Inferior parietal cortex (tissue), 1 donor: ENCODE measurements at regions not wholly inside any gene's neighbourhood (a gene's known extent, or its start where the extent isn't known, plus 50 kb on each side); places are given as distances from the start of the nearest gene placed in this dataset.

ENCODE experiments used
- DNase-seq: peaks from one replicate; pipeline ENCODE4 v3.0.0-alpha.2; 2016; ENCODE audit errors: extremely low spot score

- no peak for DNase-seq
Observed at GRCh38 chr1:209454340-209454994, 129.0 kb upstream of the CAMK1G start.

DNA sequence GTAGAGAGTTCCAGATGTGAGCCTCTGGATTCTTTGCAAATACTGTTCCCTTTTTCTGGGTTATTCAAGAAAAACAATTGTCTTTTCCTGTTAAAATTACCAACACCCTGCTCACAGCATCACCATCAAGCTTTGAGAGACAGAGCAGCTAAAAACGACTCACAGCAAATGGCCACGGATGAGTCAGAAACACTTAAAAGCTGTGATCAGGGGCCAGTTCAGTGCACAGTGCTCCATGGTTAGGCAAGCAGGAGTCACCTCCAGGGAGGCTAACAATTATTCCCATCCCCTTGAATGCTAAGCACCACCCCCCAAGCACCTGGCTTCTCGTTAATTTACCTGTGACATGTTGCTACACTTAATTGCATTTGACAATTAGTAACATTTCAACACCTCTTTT lies 128.4 kb upstream of the CAMK1G start:
- DNase-seq: no peak

DNA sequence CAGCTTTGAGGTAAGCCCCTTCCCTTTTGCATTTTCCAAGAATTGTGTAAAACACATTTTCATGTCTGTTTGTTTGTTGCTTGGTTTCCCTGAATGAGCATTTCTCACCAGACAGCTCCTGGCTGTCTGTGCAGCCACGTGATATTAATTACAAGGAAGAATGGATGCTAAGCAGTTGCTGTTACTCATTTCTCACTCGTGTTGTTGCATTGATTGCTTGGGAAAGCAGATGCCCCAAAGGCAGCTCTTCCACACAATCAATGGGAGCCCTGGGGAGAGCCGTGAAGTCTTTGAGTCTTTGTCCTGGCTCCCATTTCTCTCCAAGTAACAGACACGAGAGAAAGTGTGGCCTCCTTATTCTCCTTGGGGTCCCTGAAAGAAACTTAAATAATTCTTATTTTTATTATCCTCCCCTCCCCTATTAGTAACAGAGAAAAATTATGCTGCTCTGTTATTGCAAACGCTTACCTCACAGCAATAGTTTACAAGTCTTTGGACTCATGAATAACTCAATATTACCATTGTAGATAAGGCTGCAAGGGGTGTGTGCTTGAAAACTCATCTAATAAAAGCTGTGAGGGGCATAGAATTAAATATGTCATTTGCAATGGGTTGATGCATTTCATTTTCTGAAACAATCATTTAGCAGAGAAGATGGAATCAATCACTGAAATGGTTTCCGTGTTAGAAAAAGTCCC lies 127.7 kb upstream of the CAMK1G start:
- DNase-seq: no peak

GRCh38 chr1:209456878-209457277 lies 126.6 kb upstream of the CAMK1G start:
- no peak for DNase-seq

DNA sequence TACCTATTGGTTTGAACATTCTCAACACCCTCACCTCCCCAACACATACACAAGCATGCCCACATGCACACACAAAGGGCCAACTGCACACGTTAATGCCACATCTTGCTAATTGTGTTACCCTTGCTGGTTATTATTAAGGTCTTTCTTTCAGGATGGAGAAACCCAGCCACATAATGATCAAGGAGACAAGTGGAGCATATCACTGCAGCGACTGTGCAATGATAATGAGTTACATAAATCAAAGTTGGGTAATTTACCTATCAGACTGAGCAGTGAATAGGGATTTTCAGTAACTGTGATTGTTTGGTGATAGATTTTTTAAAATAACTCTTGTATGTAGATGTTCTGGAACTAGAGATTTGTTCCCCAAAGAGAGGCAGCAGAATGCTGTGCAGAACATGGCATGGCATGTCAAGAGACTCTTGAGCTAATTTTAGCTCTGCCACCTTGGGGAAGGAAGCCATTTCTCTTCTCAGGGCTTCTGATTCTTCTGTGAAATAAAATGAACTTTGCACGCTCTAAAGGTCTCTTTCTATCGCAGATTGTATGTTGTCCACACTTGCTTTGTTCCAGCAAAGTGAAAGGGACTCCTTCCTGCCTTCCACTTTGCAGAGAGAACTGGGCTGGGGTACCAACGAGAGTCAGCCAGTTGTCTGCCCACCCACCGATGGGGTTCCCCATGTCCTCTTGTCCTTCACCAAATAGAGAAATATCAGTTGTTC lies 126.0 kb upstream of the CAMK1G start:
- DNase-seq: no peak

DNA sequence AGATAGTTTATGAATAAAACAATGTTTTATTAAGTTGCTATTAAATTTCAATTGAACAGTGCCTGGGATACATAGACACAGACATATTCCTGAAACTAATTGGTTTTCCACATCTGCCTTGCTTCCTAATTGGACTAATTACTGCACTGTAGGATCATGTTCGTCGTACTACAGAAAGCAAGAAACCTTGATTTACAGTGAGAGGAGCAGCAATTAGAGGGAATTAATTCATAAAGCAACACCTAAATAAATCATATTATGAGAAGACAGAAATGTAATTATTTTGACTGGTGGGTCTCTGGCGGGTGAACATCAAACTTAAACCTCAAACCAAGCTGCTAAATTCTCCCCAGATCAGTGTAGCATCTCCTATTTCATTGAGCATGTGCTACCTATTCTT lies 124.6 kb upstream of the CAMK1G start:
- no peak for DNase-seq

DNA sequence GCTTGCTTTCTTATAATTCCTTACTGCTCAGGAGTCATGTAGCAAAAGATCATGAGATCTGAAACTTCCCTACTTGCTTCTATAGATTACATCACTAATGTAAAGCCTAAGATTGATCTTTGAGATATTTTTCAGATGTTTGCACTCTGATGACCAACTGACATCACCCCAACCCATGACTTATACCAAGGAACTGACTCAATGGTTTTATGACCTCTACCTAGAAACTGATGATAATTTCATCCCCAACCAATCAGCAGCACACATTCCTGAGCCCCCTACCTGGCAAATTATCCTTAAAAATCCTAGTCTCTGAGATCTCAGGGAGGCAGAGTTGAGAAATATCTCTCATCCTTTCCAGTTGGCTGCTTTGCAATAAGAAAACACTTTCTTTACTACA lies 122.3 kb upstream of the CAMK1G start:
- no peak for DNase-seq

- DNase-seq: no peak
Observed at GRCh38 chr1:209462433-209462832, 121.1 kb upstream of the CAMK1G start.

DNA sequence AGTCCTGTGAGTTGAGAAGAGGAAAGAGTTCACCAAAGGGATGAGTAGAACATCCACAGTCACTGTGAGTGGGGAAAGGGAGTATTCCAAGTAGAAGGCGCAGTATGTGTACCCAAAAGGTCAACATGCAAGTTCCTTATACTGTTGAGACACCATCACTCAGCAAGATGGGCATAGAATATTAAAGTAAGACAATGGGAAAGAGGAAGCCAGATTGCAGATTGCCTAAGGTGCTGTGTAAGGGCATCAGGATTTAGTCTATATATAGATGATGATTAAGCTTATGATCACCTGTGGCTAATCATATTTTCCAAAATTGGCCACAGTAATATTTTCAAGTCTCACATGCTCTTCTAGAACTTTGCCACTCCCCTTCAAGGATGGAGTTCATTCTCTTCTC lies 120.1 kb upstream of the CAMK1G start:
- no peak for DNase-seq

DNA sequence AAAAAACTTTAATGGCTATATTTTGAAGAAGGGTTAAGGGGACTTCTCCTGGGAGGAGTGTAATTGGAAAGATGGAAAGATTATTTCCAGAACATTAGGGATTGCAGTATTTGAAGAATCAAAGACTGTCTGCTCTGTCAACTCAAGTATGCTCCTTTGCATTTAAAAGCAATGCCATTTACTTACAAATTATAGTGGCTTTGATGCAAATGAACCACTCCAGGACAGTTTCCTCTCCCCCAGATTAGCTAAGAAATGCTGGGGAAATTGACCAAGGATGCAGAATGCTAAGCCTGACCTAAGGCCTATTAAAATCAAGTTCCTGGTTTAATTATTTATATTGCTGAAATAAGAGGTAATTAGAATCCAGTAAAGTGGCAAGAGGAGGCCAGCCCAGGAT lies 110.5 kb upstream of the CAMK1G start:
- no peak for DNase-seq

DNA sequence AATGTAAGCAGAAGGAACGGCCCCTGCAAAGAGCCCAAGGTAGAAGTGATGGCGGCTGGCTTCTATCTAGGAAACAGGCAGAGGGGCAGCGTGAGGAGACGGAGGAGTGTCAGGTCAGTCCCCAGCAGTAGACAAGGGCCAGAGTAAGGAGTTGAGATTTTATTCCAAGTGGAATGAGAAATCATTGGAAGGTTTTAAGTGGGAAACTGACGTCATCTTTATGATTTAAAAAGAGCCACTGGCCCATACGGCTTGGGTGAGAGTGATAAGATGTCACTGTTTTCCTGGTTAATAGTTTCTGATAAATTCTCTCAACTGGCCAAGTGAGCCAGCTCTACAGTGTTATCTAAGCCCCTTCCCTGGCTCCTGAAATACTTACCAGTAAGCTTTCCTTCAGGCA lies 103.2 kb upstream of the CAMK1G start:
- DNase-seq: no peak

DNA sequence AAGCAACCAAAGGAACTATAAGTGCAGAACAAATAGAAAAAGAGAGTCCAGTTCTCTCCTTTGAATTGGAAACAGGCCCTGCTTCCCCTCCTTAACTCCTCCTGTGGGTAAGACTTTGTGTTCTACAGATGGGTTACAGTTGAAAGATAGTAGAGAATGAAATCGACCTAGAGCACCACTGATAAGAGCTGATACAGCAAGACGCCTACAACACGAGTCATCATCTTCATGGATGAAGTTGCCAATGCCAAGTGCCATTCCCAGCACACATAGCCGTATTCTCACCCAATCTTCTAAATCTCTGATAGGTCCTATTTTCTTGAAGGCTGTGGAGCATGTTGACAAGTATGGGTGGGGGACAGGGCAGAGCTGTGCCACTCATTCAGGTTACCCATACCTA lies 99.8 kb upstream of the CAMK1G start:
- no peak for DNase-seq

DNA sequence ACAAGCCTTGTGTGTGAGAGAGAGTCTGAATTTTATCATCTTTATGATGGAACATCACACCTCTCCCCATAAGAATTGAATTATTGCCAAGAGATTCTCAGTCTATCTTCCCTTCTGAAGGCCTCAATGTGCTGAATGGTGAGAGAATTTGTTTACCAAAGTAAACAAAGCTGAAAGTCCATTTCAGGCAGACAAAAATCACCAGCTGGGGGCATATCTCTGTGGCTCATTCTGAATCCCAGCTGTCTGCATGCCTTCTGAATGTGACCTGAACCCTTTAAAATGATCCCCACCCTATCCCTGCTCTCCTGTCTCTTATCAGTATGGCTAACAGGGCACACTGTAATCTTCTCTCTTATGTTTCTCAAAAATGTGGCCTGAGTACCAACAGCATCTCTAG lies 99.1 kb upstream of the CAMK1G start:
- DNase-seq: no peak

GRCh38 chr1:209485167-209485566 lies 98.3 kb upstream of the CAMK1G start:
- DNase-seq: no peak

DNA sequence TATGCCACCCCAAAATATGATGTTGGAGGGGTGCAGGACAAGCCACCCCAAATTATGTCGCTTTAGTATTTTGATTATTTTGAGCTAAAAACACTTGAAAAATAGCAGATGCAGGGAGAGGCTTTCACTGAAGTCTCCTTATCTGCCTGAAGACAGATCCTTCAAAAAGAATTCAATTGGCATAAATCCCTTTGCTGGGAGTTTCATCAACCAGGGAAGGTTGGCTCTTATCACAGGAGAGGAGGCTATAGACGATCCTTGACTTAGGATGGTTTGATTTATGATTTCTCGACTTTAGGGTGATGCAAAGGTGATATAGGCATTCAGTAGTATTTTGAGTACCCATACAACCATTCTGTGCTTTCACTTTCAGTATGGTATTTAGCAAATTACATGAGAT lies 97.8 kb upstream of the CAMK1G start:
- DNase-seq: no peak

GRCh38 chr1:209486861-209487593 lies 96.5 kb upstream of the CAMK1G start:
- DNase-seq: no peak

DNA sequence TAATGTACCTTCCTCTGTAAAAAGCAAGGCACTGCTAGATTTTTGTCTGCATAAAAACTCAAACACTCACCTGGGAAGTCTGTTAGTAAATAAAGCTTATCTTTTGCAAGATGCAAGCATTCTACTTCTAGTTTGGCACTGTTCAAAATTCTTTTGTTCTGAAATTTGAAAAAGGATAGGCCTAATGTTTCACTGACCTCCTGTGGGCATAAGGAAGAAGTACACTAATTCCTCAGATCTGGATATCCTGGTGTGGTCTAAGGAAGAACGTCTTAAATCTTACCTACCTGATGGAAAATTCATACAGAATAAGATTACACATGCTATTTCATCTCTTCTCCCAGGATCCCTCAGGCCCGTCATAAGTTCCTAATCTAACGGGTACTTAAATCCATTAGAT lies 93.5 kb upstream of the CAMK1G start:
- peak; percentile 41 for DNase-seq

DNA sequence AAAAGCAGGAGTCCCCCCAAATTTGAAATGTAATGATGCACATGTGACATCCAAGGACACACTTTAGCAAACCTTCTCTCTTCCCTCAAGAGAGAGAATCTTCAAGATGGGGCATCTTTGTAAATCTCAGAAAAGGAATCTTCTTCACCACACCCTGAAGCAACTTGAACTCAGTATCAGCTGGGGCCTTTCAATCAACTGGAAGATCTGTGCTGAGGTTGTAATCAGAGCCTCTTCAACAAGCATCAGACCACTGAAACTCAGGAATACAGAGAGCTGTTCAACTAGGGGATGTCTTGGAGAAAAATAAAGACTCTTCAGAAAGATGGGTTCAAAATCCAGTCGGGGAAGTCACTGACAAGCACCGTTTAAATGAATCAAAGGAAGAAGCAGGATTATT lies 92.5 kb upstream of the CAMK1G start:
- DNase-seq: no peak

DNA sequence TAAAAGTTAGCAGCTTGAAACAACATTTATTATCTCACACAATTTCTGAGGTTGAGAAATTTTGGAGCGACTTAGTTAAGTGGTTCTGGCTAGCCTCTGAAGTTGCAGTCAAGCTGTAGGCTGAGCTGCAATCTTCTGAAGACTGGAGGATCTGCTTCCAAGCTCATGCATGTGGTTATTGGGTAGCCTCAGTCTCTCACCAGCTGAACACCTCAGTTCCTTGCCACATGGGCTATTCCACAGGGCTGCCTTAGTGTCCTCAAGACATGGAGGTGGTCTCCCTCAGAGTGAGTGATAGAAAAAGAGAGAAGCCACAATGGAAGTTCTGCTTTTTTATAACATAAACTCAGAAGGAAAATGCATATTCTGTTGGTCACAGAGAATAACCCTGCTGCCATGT lies 92.0 kb upstream of the CAMK1G start:
- no peak for DNase-seq

GRCh38 chr1:209491897-209492296 lies 91.6 kb upstream of the CAMK1G start:
- DNase-seq: no peak

DNA sequence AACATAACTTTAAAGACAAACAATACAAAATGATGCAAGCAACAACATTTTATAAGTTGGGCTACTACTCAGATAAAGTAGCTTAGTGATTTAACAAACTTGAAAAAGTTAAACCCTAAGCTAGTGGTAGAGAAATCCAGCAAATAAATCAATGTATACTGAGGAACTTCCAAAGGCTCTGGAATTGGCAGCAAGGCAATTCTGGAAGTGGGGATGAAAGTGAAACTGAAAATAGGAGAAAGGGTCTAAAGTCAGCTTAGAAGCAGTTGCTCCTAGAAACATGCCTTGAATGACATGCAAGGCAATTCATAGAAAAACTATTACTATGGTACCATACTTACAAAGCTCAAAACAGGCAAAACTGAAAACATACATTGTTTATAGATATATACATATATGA lies 90.0 kb upstream of the CAMK1G start:
- DNase-seq: no peak

DNA sequence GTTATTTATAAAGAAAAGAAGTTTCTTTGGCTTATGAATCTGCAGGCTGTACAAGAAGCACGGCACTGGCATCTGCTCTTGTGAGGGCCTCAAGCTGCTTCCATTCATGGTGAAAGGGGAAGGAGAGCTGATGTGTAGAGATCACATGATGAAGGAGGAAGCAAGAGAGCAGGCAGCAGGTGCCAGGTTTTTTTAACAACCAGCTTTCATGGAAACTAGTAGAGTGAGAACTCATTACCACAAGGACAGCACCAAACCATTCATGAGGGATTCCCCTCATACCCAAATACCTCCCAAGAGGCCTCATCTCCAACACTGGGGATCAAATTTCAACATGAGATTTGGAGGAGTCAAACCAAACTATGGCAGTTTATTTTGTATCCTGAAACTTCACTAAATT lies 85.8 kb upstream of the CAMK1G start:
- DNase-seq: no peak

- DNase-seq: no peak
Observed at GRCh38 chr1:209500993-209501392, 82.5 kb upstream of the CAMK1G start.
